Esophagus mucosa (tissue), 1 donor: ENCODE measurements at regions not wholly inside any gene's neighbourhood (a gene's known extent, or its start where the extent isn't known, plus 50 kb on each side); places are given as distances from the start of the nearest gene placed in this dataset.
"Not testable (repeated sequence)": the region's sequence is repeated elsewhere in the genome, so short reads cannot be mapped to it uniquely, and the experiment has no call there.

ENCODE experiments used
- ATAC-seq: fragments of 200-7000 bp; cut with Tn5 transposase; one replicate; pipeline ENCODE4 v1.9.1; 2020
- donor health status: DM: yes; HTN: yes; CAD: no.

DNA sequence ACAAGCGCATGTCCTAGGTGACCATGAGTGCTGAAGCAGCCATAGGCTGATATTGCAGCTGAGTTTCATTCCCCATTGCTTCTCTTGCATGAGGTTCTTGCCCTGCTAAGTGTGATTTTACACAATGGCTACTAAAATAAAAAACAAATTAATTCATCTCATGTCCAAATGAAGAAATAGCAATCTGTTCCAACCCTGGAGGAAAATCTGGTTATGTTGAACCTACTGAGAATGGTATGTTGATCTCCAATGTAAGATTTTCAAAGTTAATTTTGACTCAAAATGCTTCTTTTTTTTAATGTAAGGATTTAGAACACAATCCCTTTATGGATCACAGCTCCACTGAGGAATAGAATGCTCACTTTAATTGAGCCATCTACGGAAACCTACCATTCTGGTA is 254.2 kb upstream of the CRBN start:
- ATAC-seq: no peak

GRCh38 chr3:3429841-3430240 is 250.3 kb upstream of the CRBN start:
- ATAC-seq: no peak

- not testable (repeated sequence) for ATAC-seq
Measured at GRCh38 chr3:3407707-3408106, 228.2 kb upstream of the CRBN start.

GRCh38 chr3:3405131-3405530 is 225.6 kb upstream of the CRBN start:
- ATAC-seq: no peak

GRCh38 chr3:3403700-3404099 is 224.2 kb upstream of the CRBN start:
- ATAC-seq: no peak

DNA sequence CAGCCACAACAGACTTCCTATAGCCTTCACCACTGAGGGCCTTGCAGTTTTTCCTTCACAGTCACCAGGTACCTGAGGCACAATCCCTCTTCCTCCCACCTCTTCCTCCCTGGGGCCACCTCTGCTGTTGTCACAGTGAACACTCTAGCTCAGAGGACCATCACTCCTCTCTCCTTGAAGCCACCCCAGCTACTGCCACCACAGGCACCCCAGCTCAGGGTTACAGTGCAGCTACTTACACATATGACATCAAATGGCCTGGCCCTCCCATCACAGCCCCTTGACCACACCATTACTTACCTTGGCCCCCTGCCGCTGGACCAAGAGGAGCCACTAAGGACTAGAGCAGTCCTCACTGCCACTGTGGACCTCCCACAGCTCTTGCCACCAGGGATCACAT is 213.5 kb upstream of the CRBN start:
- no peak for ATAC-seq

DNA sequence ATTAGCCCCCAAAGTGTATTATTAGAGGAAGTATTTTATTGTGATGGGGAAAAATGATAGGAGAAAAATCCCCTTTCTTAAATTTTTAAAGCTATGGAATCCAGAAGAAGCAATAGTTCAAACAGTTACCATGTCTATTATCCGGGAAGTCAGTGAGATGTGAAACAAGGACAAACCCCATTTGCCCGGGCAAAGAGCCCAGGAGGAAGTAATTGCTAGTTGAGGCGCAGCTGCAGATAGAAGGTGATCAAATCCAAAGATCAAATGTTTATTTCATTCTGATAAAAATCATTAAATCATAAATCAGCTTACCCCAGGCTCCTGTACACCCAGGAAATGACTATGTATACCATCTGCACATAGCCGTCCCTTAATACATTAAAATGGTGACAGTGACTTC is 204.0 kb upstream of the CRBN start:
- no peak for ATAC-seq

DNA sequence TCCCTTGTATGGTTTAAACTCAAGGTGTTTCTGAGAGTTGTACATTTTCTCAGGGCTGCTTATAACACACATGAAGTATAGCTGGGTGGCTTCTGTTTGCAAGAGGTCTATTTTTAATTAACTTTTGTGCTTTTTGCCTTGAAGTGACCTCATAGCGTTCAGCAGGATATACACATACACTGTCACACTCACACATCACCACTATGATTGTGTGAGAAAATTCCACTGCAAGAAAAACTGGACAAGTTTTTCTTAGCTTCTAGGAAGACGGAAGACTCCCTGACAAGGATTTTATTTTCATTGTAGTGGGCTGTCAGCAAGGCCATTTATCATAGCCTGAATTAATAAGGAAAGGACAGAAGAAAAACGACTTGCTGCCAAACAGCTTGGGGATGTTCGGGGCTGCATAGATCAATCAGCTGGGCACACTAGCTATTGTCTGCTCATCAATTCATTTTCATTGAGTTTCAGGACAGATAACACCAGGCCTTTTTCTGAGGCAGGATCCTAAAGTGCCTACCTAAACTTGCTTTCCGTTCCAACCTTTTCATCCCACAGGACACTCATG is 192.8 kb upstream of the CRBN start:
- no peak for ATAC-seq

DNA sequence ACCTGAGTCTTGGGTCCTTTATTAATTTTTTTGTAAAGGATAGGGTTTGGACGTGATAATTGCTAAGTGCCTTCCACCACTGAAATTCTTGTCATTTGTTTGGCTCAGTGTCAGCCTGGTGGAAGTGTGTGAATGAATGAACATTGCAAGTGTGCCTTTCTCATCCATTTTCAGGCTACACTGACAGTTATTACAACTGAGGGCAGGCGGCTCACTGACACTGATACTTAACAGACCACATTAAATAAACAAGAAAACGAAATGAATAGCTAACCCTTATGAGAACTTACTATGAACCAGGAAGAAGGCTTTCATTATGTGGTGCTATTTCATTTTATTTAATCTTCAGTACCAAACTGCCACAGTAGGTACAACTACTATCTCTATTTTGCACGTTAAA is 188.8 kb upstream of the CRBN start:
- no peak for ATAC-seq

DNA sequence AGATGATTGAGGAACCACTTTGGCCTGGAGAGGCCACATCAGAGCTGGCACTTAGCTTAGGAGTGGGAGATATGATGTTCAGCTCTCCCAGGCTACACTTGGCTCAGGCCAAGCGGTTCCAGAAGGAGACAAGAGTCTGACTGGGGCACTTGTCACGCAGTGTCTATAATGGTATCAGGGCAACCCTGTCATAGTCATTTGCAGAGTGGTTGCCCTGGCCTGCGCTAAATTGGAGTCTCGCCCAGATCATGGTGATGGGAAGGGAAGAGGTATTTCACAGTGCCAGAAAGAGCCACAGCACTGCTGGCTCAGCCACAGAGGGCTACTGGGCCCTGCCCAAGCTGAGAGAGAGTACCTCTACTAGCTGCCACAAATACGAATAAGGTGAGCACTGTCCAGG is 186.9 kb upstream of the CRBN start:
- no peak for ATAC-seq

DNA sequence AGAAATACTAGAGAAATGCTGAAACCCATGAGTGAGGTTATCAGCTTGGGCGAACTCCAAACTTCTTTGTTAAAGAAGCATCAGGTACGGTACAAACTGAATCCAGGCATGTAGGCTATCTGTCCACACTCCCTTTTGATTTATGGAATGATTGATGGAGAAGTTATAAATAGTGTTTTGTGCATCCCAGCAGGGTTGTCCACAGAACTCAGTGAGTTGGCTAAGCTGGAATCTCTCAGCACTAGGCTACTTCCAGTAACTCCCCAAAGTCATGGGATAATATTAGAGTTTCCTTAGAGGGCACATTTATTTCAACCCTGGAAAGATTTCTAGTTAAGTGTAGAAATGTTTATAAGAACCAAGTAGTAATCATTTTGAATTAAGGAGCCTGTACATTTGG is 186.2 kb upstream of the CRBN start:
- ATAC-seq: no peak

- ATAC-seq: no peak
Measured at GRCh38 chr3:3356846-3357245, 177.4 kb upstream of the CRBN start.

DNA sequence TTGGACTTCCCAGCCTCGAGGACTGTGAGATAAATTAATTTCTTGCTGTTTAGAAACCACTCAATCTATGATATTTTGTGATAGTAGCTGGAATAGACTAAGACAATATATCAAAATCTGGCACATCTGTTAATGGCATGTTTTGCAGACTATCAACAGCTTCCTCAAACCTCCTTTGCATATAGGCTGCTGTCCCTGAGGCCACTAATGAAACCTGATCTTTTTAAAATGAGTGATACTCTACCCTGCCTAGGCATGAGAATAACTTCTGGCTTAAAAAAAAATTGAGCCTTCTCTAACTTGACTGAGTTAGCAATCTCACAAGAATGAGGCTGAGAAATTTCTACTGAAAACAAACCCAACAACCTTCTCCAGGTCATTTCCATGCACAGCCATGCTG is 176.0 kb upstream of the CRBN start:
- no peak for ATAC-seq

DNA sequence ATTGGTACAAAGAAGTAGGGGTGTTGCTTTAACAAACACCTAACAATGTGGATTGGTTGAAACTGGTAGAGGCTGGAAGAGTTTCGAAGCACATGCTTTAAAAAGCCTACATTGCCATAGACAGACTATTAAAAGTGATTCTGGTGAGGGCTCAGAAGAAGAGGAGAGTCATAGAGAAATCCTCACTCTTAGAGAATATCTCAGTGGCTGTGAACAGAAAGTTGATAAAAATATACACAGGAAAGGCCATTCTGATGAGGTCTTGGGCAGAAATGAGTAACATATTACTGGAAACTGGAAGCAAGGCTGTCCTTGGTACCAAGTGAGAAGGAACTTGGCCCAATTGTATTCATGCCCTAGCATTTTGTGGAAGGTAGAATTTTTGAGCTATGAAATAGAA is 173.7 kb upstream of the CRBN start:
- ATAC-seq: no peak

DNA sequence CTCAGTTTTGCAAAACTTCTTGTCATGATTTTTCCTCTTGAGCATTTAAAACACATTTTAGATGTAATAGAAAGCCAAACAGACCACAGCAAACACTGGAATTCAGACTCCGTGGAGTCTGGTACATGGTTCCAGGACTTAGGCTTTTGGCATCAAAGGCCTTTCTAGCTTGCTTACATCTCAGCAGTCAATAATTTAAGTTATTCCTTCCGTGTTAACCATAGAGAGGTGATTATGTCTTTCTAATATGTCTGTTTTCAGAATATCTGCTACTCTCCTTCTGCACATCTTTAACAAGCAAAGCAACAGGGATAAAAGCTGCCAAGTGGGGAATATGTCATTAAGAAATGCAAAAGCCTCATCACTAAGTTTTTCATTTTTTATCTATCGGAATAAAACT is 171.7 kb upstream of the CRBN start:
- no peak for ATAC-seq

GRCh38 chr3:3347056-3347455 is 167.6 kb upstream of the CRBN start:
- ATAC-seq: not testable (repeated sequence)

DNA sequence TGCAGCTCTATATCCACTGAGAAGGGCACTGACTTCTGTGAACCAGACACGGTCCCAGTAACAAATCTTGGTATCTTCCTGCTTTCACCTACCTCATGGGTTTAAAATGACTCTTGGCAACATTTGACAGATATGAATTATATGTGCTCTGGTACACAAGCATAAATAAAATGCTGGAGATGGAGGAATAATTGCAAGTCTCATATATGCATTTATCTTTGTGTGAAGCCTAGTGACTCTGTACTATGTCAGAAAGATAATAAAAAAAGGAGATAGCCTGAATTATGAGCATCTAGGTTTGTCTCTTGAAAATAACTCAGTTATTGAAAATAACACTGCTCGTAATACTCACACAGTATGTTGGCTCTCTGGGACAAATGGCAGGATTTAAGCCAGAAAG is 167.1 kb upstream of the CRBN start:
- ATAC-seq: no peak

- ATAC-seq: no peak
Measured at GRCh38 chr3:3342141-3342540, 162.7 kb upstream of the CRBN start.

GRCh38 chr3:3340965-3341895 is 161.7 kb upstream of the CRBN start:
- no peak for ATAC-seq

- ATAC-seq: no peak
Measured at GRCh38 chr3:3340526-3340925, 161.0 kb upstream of the CRBN start.

GRCh38 chr3:3335903-3336302 is 156.4 kb upstream of the CRBN start:
- no peak for ATAC-seq

DNA sequence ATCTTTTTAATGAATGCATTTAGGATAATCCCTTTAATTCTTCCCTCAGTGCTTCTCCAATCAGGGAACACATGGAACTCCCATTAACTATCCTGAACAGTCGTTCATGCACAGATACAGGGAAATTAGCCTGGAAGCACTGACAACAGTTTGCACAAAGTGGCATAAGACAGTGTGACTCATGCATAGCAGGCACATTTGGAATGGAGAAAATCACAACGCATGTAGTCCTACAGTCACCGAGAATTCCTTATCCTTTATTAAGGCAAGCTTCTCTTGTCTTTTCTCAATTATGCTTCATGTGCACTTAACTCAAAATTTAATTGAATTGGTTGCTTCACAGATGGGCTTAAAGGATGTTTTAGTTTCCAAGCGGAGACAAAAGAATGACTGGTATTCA is 155.0 kb upstream of the CRBN start:
- ATAC-seq: no peak

GRCh38 chr3:3333571-3333970 is 154.1 kb upstream of the CRBN start:
- ATAC-seq: no peak

DNA sequence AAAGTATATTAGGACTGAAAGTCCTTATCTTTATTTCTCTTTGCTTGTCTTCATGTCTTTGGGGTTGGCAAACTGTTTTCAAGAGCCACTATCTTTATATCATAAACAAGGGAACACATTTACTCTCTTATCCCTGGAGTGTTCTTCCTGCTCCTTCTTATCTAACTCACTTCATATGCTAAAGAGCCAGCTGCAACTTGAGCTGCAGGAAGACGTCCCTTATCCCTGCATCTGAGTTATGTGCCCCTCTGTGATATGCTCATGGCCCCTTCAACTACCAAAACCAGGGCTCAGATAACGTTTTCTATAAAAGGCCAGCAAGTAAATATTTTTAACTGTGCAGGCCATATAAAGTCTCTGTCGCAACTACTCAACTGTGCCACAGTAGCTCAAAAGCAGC is 137.0 kb upstream of the CRBN start:
- ATAC-seq: no peak

GRCh38 chr3:3315846-3316245 is 136.4 kb upstream of the CRBN start:
- ATAC-seq: no peak
